Keratinocyte (primary cell): ENCODE measurements at regions not wholly inside any gene's neighbourhood (a gene's known extent, or its start where the extent isn't known, plus 50 kb on each side); places are given as distances from the start of the nearest gene placed in this dataset.

ENCODE experiments used
- DNase-seq: peaks from one replicate; pipeline ENCODE4 v3.0.0-alpha.2; 2011; ENCODE audit warnings: low read depth, missing footprints, low spot score
- FAIRE-seq: peaks from 2 replicates; lab custom pipeline; 2011; peaks lifted over from hg19 to GRCh38; lab: Jason Lieb, UNC
- H2AFZ ChIP-seq: 2 replicates; pipeline ENCODE4 v1.6.0; 2012; ENCODE audit warnings: low read length, control low read depth, inconsistent platforms; ENCODE audit not compliant: control insufficient read depth
- H3K27ac ChIP-seq: 2 replicates; pipeline ENCODE4 v1.5.1; 2011; ENCODE audit warnings: low read length; ENCODE audit not compliant: control insufficient read depth, insufficient read depth
- H3K27me3 ChIP-seq: 3 replicates; pipeline ENCODE4 v1.6.0; 2011; ENCODE audit warnings: low read length; ENCODE audit not compliant: control insufficient read depth, insufficient read depth; ENCODE audit errors: extremely low read depth
- H3K36me3 ChIP-seq, 2 experiments: 2 replicates in 1 of 2; 3 replicates in 1 of 2; pipeline ENCODE4 v1.5.1; 2011; ENCODE audit warnings: low read length in 2 of 2, mild to moderate bottlenecking in 1 of 2; ENCODE audit not compliant: control insufficient read depth in 2 of 2, insufficient read depth in 2 of 2; ENCODE audit errors: extremely low read depth in 1 of 2
- H3K4me1 ChIP-seq: 3 replicates; pipeline ENCODE4 v1.5.1; 2011; ENCODE audit warnings: low read length; ENCODE audit not compliant: control insufficient read depth, insufficient read depth; ENCODE audit errors: extremely low read depth
- H3K4me2 ChIP-seq: 3 replicates; pipeline ENCODE4 v1.6.0; 2011; ENCODE audit warnings: low read depth, low read length; ENCODE audit not compliant: control insufficient read depth, insufficient read depth; ENCODE audit errors: extremely low read depth
- H3K4me3 ChIP-seq, 3 experiments: fragments of 200-600 bp in 1 of 3; sonication (generic) in 1 of 3; 2 replicates in 2 of 3; 3 replicates in 1 of 3; pipeline ENCODE4 v1.5.1; 2011 to 2016; ENCODE audit warnings: low read length in 3 of 3, mild to moderate bottlenecking in 3 of 3, control low read depth in 2 of 3, inconsistent platforms in 1 of 3, low read depth in 1 of 3, mixed read lengths in 1 of 3, mixed run types in 1 of 3, moderate library complexity in 1 of 3; ENCODE audit not compliant: control insufficient read depth in 2 of 3, insufficient read depth in 2 of 3; ENCODE audit errors: extremely low read depth in 1 of 3
- H3K79me2 ChIP-seq: 2 replicates; pipeline ENCODE4 v1.6.0; 2012; ENCODE audit warnings: low read length; ENCODE audit not compliant: control insufficient read depth, insufficient read depth
- H3K9ac ChIP-seq: 3 replicates; pipeline ENCODE4 v1.6.0; 2011; ENCODE audit warnings: low read length; ENCODE audit not compliant: control insufficient read depth, insufficient read depth; ENCODE audit errors: extremely low read depth
- H3K9me1 ChIP-seq: 3 replicates; pipeline ENCODE4 v1.6.0; 2011; ENCODE audit warnings: low read length; ENCODE audit not compliant: control insufficient read depth, insufficient read depth; ENCODE audit errors: extremely low read depth
- H3K9me3 ChIP-seq: 2 replicates; pipeline ENCODE4 v1.5.1; 2012; ENCODE audit warnings: low read depth, low read length; ENCODE audit not compliant: control insufficient read depth
- H4K20me1 ChIP-seq: 3 replicates; pipeline ENCODE4 v1.6.0; 2011; ENCODE audit warnings: low read length; ENCODE audit not compliant: control insufficient read depth, insufficient read depth; ENCODE audit errors: extremely low read depth
- EZH2 ChIP-seq: IDR thresholded peaks from one replicate; pipeline ENCODE4 v1.6.1; 2012; ENCODE audit warnings: inconsistent platforms, mild to moderate bottlenecking, low read length, moderate library complexity
- dilution Hi-C: fragments of 300-500 bp; cut with MboI; formaldehyde crosslinking; loops from one replicate; pipeline ENCODE4 v1.7.0; 2020; ENCODE audit warnings: low sequenced_read_pairs; ENCODE audit not compliant: extremely low pct_ligation_motif_present
- TF ChIP-seq, protein P1 (sequence below), 3 experiments: IDR thresholded peaks in 1 of 3; conservative IDR thresholded peaks in 1 of 3; optimal IDR thresholded peaks in 1 of 3; 2 replicates in 2 of 3; 3 replicates in 1 of 3; pipeline versions ENCODE3 to v1.5.1; 2011; ENCODE audit warnings: low read length in 3 of 3, mild to moderate bottlenecking in 3 of 3, moderate library complexity in 2 of 3, control low read depth in 1 of 3, inconsistent platforms in 1 of 3; ENCODE audit not compliant: insufficient read depth in 2 of 3; ENCODE audit errors: extremely low read depth in 1 of 3

- TF ChIP-seq EZH2, result no peak
- TF ChIP-seq, protein P1, sequence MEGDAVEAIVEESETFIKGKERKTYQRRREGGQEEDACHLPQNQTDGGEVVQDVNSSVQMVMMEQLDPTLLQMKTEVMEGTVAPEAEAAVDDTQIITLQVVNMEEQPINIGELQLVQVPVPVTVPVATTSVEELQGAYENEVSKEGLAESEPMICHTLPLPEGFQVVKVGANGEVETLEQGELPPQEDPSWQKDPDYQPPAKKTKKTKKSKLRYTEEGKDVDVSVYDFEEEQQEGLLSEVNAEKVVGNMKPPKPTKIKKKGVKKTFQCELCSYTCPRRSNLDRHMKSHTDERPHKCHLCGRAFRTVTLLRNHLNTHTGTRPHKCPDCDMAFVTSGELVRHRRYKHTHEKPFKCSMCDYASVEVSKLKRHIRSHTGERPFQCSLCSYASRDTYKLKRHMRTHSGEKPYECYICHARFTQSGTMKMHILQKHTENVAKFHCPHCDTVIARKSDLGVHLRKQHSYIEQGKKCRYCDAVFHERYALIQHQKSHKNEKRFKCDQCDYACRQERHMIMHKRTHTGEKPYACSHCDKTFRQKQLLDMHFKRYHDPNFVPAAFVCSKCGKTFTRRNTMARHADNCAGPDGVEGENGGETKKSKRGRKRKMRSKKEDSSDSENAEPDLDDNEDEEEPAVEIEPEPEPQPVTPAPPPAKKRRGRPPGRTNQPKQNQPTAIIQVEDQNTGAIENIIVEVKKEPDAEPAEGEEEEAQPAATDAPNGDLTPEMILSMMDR (optimal IDR thresholded peaks at IDR 0.05 in 1 of 3, IDR thresholded peaks at IDR 0.05 in 1 of 3, conservative IDR thresholded peaks at IDR 0.05 in 1 of 3; ENCODE audit: extremely low read depth in 1 of 3, insufficient read depth in 2 of 3, low read length in 3 of 3), result no peak
- dilution Hi-C loops, result no loop called here
- no peak overlapping the region for H3K4me3 ChIP-seq
- DNase-seq (no peak), FAIRE-seq (no peak)
- H3K79me2 ChIP-seq, result no peaks in the 10 kb centered on the region
- H4K20me1 ChIP-seq, result no peaks in the 10 kb centered on the region
- no peaks in the 10 kb centered on the region for H3K9me1 ChIP-seq
- H3K9me3 ChIP-seq, result no peaks in the 10 kb centered on the region
- H3K4me1 ChIP-seq, result no peaks in the 10 kb centered on the region
- no peak overlapping the region for H3K4me2 ChIP-seq
- H3K27me3 ChIP-seq, result no peaks in the 10 kb centered on the region
- H3K9ac ChIP-seq, result no peak overlapping the region
- H2AFZ ChIP-seq, result no peak overlapping the region
- no peak overlapping the region for H3K27ac ChIP-seq
- H3K36me3 ChIP-seq, result no peaks in the 10 kb centered on the region
Measured at GRCh38 chr2:65823511-65823910, 391.1 kb upstream of the SPRED2 start.

- no peak for DNase-seq
- dilution Hi-C loops, result no loop called here
Measured at GRCh38 chr2:65820454-65820853, 388.1 kb upstream of the SPRED2 start.

DNA sequence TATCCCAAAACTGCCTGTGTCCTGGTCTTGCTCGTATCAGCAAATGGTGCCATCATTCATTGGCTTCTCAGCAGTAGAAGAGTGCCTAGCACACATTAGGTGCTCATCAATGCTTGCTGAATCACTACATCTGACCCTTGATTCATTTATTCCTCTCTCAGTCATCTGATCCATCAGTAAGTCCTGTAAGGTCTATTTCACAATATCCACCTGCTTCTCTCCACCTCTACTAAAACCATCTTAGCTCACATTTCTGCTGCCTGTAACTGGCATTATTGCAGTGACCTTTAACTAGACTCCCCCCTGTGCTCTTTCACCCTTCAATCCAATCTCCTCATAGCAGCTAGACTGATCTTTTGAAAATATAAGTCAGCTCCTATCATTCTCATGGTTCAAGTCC is 387.6 kb upstream of the SPRED2 start:
- Histone ChIP-seq H3K9me1 (no peaks in the 10 kb centered on the region), H3K4me3 (no peak overlapping the region), H3K27ac (no peak overlapping the region), H3K9ac (no peak overlapping the region), H3K79me2 (no peaks in the 10 kb centered on the region), H2AFZ (no peak overlapping the region), H3K4me2 (no peak overlapping the region), H3K9me3 (no peaks in the 10 kb centered on the region), H3K36me3 (no peaks in the 10 kb centered on the region), H3K4me1 (no peaks in the 10 kb centered on the region), H3K27me3 (no peaks in the 10 kb centered on the region), H4K20me1 (no peaks in the 10 kb centered on the region)
- dilution Hi-C loops, result no loop called here
- DNase-seq, result no peak
- no peak for FAIRE-seq
- TF ChIP-seq EZH2, result no peak
- TF ChIP-seq, protein P1 (optimal IDR thresholded peaks at IDR 0.05 in 1 of 3, IDR thresholded peaks at IDR 0.05 in 1 of 3, conservative IDR thresholded peaks at IDR 0.05 in 1 of 3; ENCODE audit: extremely low read depth in 1 of 3, insufficient read depth in 2 of 3, low read length in 3 of 3), result no peak

More at GRCh38 chr2:65820454-65820853, 388.1 kb upstream of the SPRED2 start:
- H3K4me1 ChIP-seq, result no peaks in the 10 kb centered on the region
- H3K4me3 ChIP-seq, result no peak overlapping the region
- no peaks in the 10 kb centered on the region for H3K9me1 ChIP-seq
- H3K9ac ChIP-seq, result no peak overlapping the region
- no peaks in the 10 kb centered on the region for H3K27me3 ChIP-seq
- no peak overlapping the region for H2AFZ ChIP-seq
- H3K9me3 ChIP-seq, result no peaks in the 10 kb centered on the region
- FAIRE-seq, result no peak
- H3K36me3 ChIP-seq, result no peaks in the 10 kb centered on the region
- no peak overlapping the region for H3K4me2 ChIP-seq
- H3K27ac ChIP-seq, result no peak overlapping the region
- H3K79me2 ChIP-seq, result no peaks in the 10 kb centered on the region
- H4K20me1 ChIP-seq, result no peaks in the 10 kb centered on the region
- no peak for TF ChIP-seq EZH2
